ENCODE measurements at regions not wholly inside any gene's neighbourhood (a gene's known extent, or its start where the extent isn't known, plus 50 kb on each side); places are given as distances from the start of the nearest gene placed in this dataset.

GRCh38 chr2:161052214-161052613 is 108.0 kb upstream of the TANK start:
- TF ChIP-seq CTCF (IDR thresholded peaks at IDR 0.05) (no peak), TCF7L2 (IDR thresholded peaks at IDR 0.05; ENCODE audit: low read depth, low read length) (no peak), POLR2AphosphoS5 (IDR thresholded peaks at IDR 0.05; ENCODE audit: low read depth, low read length) (no peak)

All from Panc1 (cell line).